ENCODE measurements at regions not wholly inside any gene's neighbourhood (a gene's known extent, or its start where the extent isn't known, plus 50 kb on each side); places are given as distances from the start of the nearest gene placed in this dataset.

GRCh38 chr1:229105109-229105508, 165.8 kb upstream of the RAB4A start:
- Histone ChIP-seq H3K9me3 (ENCODE audit: control insufficient read depth, low read length) (no peaks in the 10 kb centered on the region), H3K4me3 (ENCODE audit: insufficient read depth in 1 of 2, low read depth in 1 of 2, low read length in 2 of 2) (no peak overlapping the region), H3K23ac (ENCODE audit: low read length in 2 of 2) (no peak overlapping the region), H3K9ac (ENCODE audit: low read length) (no peak overlapping the region), H3K18ac (ENCODE audit: low read depth in 1 of 2, low read length in 2 of 2) (no peak overlapping the region), H3K36me3 (ENCODE audit: control insufficient read depth in 1 of 2, insufficient read depth in 2 of 2, low read depth in 1 of 2, low read length in 2 of 2) (no peaks in the 10 kb centered on the region), H3K79me1 (replicated peaks; ENCODE audit: low read length, poor library complexity, severe bottlenecking) (no peaks in the 10 kb centered on the region), H3K27ac (ENCODE audit: low read length, poor library complexity, severe bottlenecking) (no peak overlapping the region), H4K91ac (ENCODE audit: low read length) (no peak overlapping the region), H2BK12ac (ENCODE audit: low read length in 2 of 2) (no peak overlapping the region), H3K4me1 (ENCODE audit: control insufficient read depth, insufficient read depth, low read depth, low read length) (peaks cover 11% of the 10 kb centered on the region), H3K14ac (ENCODE audit: low read length in 2 of 2) (no peak overlapping the region), H2BK120ac (ENCODE audit: low read depth, low read length) (no peak overlapping the region), H2AFZ (ENCODE audit: low read depth, low read length) (no peak overlapping the region), H3K4me2 (ENCODE audit: low read length, poor library complexity, severe bottlenecking) (no peak overlapping the region), H3K4ac (ENCODE audit: low read depth in 1 of 2, low read length in 2 of 2) (no peak overlapping the region), H3K27me3 (ENCODE audit: control insufficient read depth in 1 of 2, insufficient read depth in 1 of 2, low read length in 2 of 2) (peaks cover 23 to 24% of the 10 kb centered on the region in 2 experiments), H2BK15ac (ENCODE audit: low read depth, poor library complexity, severe bottlenecking) (no peak overlapping the region), H2BK5ac (ENCODE audit: low read depth, low read length, poor library complexity, severe bottlenecking) (no peak overlapping the region), H2AK5ac (ENCODE audit: low read length, severe bottlenecking) (no peak overlapping the region), H4K8ac (ENCODE audit: low read length) (no peak overlapping the region)
- WGBS: 97% methylated on average over 3 of the region's 3 CpGs
- no peak for DNase-seq

- no peak overlapping the region for H3K4me3 ChIP-seq (ENCODE audit: insufficient read depth in 1 of 2, low read depth in 1 of 2, low read length in 2 of 2)
- no peak overlapping the region for H2BK15ac ChIP-seq (ENCODE audit: low read depth, poor library complexity, severe bottlenecking)
- H3K14ac ChIP-seq (ENCODE audit: low read length in 2 of 2): peak overlapping the region in 1 of 2 experiments; percentile 11
- no peak overlapping the region for H3K27ac ChIP-seq (ENCODE audit: low read length, poor library complexity, severe bottlenecking)
- H2AFZ ChIP-seq (ENCODE audit: low read depth, low read length): no peak overlapping the region
- no peaks in the 10 kb centered on the region for H3K9me3 ChIP-seq (ENCODE audit: control insufficient read depth, low read length)
- WGBS: 90% methylated on average over 11 of the region's 11 CpGs
- no peak overlapping the region for H2BK5ac ChIP-seq (ENCODE audit: low read depth, low read length, poor library complexity, severe bottlenecking)
- H3K79me1 ChIP-seq (replicated peaks; ENCODE audit: low read length, poor library complexity, severe bottlenecking): no peaks in the 10 kb centered on the region
- no peak overlapping the region for H3K18ac ChIP-seq (ENCODE audit: low read depth in 1 of 2, low read length in 2 of 2)
- H4K8ac ChIP-seq (ENCODE audit: low read length): no peak overlapping the region
- no peaks in the 10 kb centered on the region for H3K36me3 ChIP-seq (ENCODE audit: control insufficient read depth in 1 of 2, insufficient read depth in 2 of 2, low read depth in 1 of 2, low read length in 2 of 2)
- H2BK120ac ChIP-seq (ENCODE audit: low read depth, low read length): peak overlapping the region; percentile 13
- H3K4ac ChIP-seq (ENCODE audit: low read depth in 1 of 2, low read length in 2 of 2): no peak overlapping the region
- H4K91ac ChIP-seq (ENCODE audit: low read length): peak overlapping the region; percentile 37
- H2AK5ac ChIP-seq (ENCODE audit: low read length, severe bottlenecking): no peak overlapping the region
- H3K27me3 ChIP-seq (ENCODE audit: control insufficient read depth in 1 of 2, insufficient read depth in 1 of 2, low read length in 2 of 2): peaks cover 24 to 30% of the 10 kb centered on the region in 2 experiments
- DNase-seq: no peak
- H3K9ac ChIP-seq (ENCODE audit: low read length): no peak overlapping the region
- no peak overlapping the region for H3K23ac ChIP-seq (ENCODE audit: low read length in 2 of 2)
- H3K4me1 ChIP-seq (ENCODE audit: control insufficient read depth, insufficient read depth, low read depth, low read length): peaks cover 11% of the 10 kb centered on the region
- H2BK12ac ChIP-seq (ENCODE audit: low read length in 2 of 2): peak overlapping the region in 1 of 2 experiments; percentile 49
- H3K4me2 ChIP-seq (ENCODE audit: low read length, poor library complexity, severe bottlenecking): no peak overlapping the region
Measured at GRCh38 chr1:229105822-229106525, 164.9 kb upstream of the RAB4A start.

GRCh38 chr1:229106526-229107125, 164.3 kb upstream of the RAB4A start:
- H3K36me3 ChIP-seq (ENCODE audit: control insufficient read depth in 1 of 2, insufficient read depth in 2 of 2, low read depth in 1 of 2, low read length in 2 of 2): no peaks in the 10 kb centered on the region
- H2BK15ac ChIP-seq (ENCODE audit: low read depth, poor library complexity, severe bottlenecking): no peak overlapping the region
- H3K79me1 ChIP-seq (replicated peaks; ENCODE audit: low read length, poor library complexity, severe bottlenecking): no peaks in the 10 kb centered on the region
- H2BK12ac ChIP-seq (ENCODE audit: low read length in 2 of 2): peak overlapping the region in 1 of 2 experiments; percentile 49
- H3K27ac ChIP-seq (ENCODE audit: low read length, poor library complexity, severe bottlenecking): no peak overlapping the region
- H2AK5ac ChIP-seq (ENCODE audit: low read length, severe bottlenecking): no peak overlapping the region
- H4K8ac ChIP-seq (ENCODE audit: low read length): no peak overlapping the region
- no peak overlapping the region for H3K18ac ChIP-seq (ENCODE audit: low read depth in 1 of 2, low read length in 2 of 2)
- no peak for DNase-seq
- no peak overlapping the region for H3K4me3 ChIP-seq (ENCODE audit: insufficient read depth in 1 of 2, low read depth in 1 of 2, low read length in 2 of 2)
- H4K91ac ChIP-seq (ENCODE audit: low read length): no peak overlapping the region
- H2AFZ ChIP-seq (ENCODE audit: low read depth, low read length): no peak overlapping the region
- H3K4me2 ChIP-seq (ENCODE audit: low read length, poor library complexity, severe bottlenecking): no peak overlapping the region
- H3K27me3 ChIP-seq (ENCODE audit: control insufficient read depth in 1 of 2, insufficient read depth in 1 of 2, low read length in 2 of 2): peaks cover 18 to 30% of the 10 kb centered on the region in 2 experiments
- no peak overlapping the region for H3K4ac ChIP-seq (ENCODE audit: low read depth in 1 of 2, low read length in 2 of 2)
- H3K4me1 ChIP-seq (ENCODE audit: control insufficient read depth, insufficient read depth, low read depth, low read length): peaks cover 11% of the 10 kb centered on the region
- H2BK5ac ChIP-seq (ENCODE audit: low read depth, low read length, poor library complexity, severe bottlenecking): no peak overlapping the region
- H3K23ac ChIP-seq (ENCODE audit: low read length in 2 of 2): no peak overlapping the region
- H2BK120ac ChIP-seq (ENCODE audit: low read depth, low read length): peak overlapping the region; percentile 13
- no peak overlapping the region for H3K9ac ChIP-seq (ENCODE audit: low read length)
- no peaks in the 10 kb centered on the region for H3K9me3 ChIP-seq (ENCODE audit: control insufficient read depth, low read length)
- H3K14ac ChIP-seq (ENCODE audit: low read length in 2 of 2): no peak overlapping the region
- 90% methylated on average over 7 of the region's 7 CpGs for WGBS

GRCh38 chr1:229107304-229107815, 163.6 kb upstream of the RAB4A start:
- H3K4me3 ChIP-seq (ENCODE audit: insufficient read depth in 1 of 2, low read depth in 1 of 2, low read length in 2 of 2): no peak overlapping the region
- H2BK5ac ChIP-seq (ENCODE audit: low read depth, low read length, poor library complexity, severe bottlenecking): no peak overlapping the region
- H3K23ac ChIP-seq (ENCODE audit: low read length in 2 of 2): no peak overlapping the region
- no peak overlapping the region for H4K8ac ChIP-seq (ENCODE audit: low read length)
- H3K4ac ChIP-seq (ENCODE audit: low read depth in 1 of 2, low read length in 2 of 2): no peak overlapping the region
- no peak overlapping the region for H2BK15ac ChIP-seq (ENCODE audit: low read depth, poor library complexity, severe bottlenecking)
- H3K4me2 ChIP-seq (ENCODE audit: low read length, poor library complexity, severe bottlenecking): no peak overlapping the region
- H2BK120ac ChIP-seq (ENCODE audit: low read depth, low read length): no peak overlapping the region
- H3K9ac ChIP-seq (ENCODE audit: low read length): no peak overlapping the region
- H2AK5ac ChIP-seq (ENCODE audit: low read length, severe bottlenecking): no peak overlapping the region
- no peak for DNase-seq
- H3K14ac ChIP-seq (ENCODE audit: low read length in 2 of 2): no peak overlapping the region
- H3K36me3 ChIP-seq (ENCODE audit: control insufficient read depth in 1 of 2, insufficient read depth in 2 of 2, low read depth in 1 of 2, low read length in 2 of 2): no peaks in the 10 kb centered on the region
- H3K4me1 ChIP-seq (ENCODE audit: control insufficient read depth, insufficient read depth, low read depth, low read length): peaks cover 11% of the 10 kb centered on the region
- H3K9me3 ChIP-seq (ENCODE audit: control insufficient read depth, low read length): no peaks in the 10 kb centered on the region
- H3K79me1 ChIP-seq (replicated peaks; ENCODE audit: low read length, poor library complexity, severe bottlenecking): no peaks in the 10 kb centered on the region
- peaks cover 14 to 31% of the 10 kb centered on the region in 2 experiments for H3K27me3 ChIP-seq (ENCODE audit: control insufficient read depth in 1 of 2, insufficient read depth in 1 of 2, low read length in 2 of 2)
- no peak overlapping the region for H3K27ac ChIP-seq (ENCODE audit: low read length, poor library complexity, severe bottlenecking)
- H2AFZ ChIP-seq (ENCODE audit: low read depth, low read length): no peak overlapping the region
- 99% methylated on average over 6 of the region's 6 CpGs for WGBS
- H3K18ac ChIP-seq (ENCODE audit: low read depth in 1 of 2, low read length in 2 of 2): no peak overlapping the region
- no peak overlapping the region for H4K91ac ChIP-seq (ENCODE audit: low read length)
- no peak overlapping the region for H2BK12ac ChIP-seq (ENCODE audit: low read length in 2 of 2)
